ENCODE measurements at regions not wholly inside any gene's neighbourhood (a gene's known extent, or its start where the extent isn't known, plus 50 kb on each side); places are given as distances from the start of the nearest gene placed in this dataset.

DNA sequence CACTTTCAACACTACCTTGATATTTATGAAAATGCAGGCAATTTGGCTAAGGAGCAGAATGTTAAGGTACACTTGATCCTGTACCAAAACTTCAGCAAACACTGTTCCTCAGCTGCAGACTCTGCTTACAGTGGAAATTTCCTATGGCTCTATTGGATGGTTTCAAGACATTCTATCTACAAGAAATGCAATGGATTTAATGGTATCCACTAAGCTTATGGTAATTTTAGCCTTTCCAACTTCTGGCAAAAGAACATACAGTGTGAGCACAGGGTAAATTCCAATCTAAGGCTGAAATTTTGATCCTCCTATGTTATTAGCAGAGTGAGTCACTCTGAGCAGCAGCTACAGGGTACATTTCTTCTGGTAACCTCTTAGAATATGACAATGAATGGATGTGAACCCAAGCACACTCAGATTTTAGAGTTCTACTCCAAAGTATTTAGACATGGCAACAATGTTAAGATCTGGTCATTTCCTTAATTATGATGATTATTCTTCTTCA lies 361.8 kb upstream of the PIK3C3 start:
- Histone ChIP-seq H3K4me1 (ENCODE audit: insufficient read depth) (no peaks in the 10 kb centered on the region; the same call in 1 of the 2 replicates), H3K36me3 (ENCODE audit: insufficient read depth) (no peaks in the 10 kb centered on the region), H3K27ac (ENCODE audit: low read depth) (no peak overlapping the region), H3K79me2 (replicated peaks; ENCODE audit: insufficient read depth) (no peaks in the 10 kb centered on the region), H3K4me2 (no peak overlapping the region), H3K27me3 (ENCODE audit: insufficient read depth) (no peaks in the 10 kb centered on the region), H2AFZ (no peak overlapping the region), H4K20me1 (replicated peaks; ENCODE audit: insufficient read depth) (no peaks in the 10 kb centered on the region), H3K9me2 (ENCODE audit: insufficient read depth) (peaks cover 7% of the 10 kb centered on the region), H3K4me3 (no peak overlapping the region), H3F3A (replicated peaks; ENCODE audit: low read depth) (no peaks in the 10 kb centered on the region)
- Mint-ChIP-seq H3K9me3 (no peaks in the 10 kb centered on the region), H3K4me3 (no peak overlapping the region), H3K27ac (no peak overlapping the region), H3K36me3 (ENCODE audit: low read depth) (no peaks in the 10 kb centered on the region), H3K27me3 (ENCODE audit: insufficient read depth, low read depth, poor library complexity) (no peaks in the 10 kb centered on the region), H3K4me1 (peaks cover 18% of the 10 kb centered on the region)
- no peak for DNase-seq (ENCODE audit: low spot score)
- TF ChIP-seq NANOG (IDR thresholded peaks at IDR 0.05; ENCODE audit: borderline replicate concordance): no peak
- no peak for TF ChIP-seq ZNF114 (CRISPR knock-in tag; IDR thresholded peaks at IDR 0.05)
- TF ChIP-seq, protein P1, sequence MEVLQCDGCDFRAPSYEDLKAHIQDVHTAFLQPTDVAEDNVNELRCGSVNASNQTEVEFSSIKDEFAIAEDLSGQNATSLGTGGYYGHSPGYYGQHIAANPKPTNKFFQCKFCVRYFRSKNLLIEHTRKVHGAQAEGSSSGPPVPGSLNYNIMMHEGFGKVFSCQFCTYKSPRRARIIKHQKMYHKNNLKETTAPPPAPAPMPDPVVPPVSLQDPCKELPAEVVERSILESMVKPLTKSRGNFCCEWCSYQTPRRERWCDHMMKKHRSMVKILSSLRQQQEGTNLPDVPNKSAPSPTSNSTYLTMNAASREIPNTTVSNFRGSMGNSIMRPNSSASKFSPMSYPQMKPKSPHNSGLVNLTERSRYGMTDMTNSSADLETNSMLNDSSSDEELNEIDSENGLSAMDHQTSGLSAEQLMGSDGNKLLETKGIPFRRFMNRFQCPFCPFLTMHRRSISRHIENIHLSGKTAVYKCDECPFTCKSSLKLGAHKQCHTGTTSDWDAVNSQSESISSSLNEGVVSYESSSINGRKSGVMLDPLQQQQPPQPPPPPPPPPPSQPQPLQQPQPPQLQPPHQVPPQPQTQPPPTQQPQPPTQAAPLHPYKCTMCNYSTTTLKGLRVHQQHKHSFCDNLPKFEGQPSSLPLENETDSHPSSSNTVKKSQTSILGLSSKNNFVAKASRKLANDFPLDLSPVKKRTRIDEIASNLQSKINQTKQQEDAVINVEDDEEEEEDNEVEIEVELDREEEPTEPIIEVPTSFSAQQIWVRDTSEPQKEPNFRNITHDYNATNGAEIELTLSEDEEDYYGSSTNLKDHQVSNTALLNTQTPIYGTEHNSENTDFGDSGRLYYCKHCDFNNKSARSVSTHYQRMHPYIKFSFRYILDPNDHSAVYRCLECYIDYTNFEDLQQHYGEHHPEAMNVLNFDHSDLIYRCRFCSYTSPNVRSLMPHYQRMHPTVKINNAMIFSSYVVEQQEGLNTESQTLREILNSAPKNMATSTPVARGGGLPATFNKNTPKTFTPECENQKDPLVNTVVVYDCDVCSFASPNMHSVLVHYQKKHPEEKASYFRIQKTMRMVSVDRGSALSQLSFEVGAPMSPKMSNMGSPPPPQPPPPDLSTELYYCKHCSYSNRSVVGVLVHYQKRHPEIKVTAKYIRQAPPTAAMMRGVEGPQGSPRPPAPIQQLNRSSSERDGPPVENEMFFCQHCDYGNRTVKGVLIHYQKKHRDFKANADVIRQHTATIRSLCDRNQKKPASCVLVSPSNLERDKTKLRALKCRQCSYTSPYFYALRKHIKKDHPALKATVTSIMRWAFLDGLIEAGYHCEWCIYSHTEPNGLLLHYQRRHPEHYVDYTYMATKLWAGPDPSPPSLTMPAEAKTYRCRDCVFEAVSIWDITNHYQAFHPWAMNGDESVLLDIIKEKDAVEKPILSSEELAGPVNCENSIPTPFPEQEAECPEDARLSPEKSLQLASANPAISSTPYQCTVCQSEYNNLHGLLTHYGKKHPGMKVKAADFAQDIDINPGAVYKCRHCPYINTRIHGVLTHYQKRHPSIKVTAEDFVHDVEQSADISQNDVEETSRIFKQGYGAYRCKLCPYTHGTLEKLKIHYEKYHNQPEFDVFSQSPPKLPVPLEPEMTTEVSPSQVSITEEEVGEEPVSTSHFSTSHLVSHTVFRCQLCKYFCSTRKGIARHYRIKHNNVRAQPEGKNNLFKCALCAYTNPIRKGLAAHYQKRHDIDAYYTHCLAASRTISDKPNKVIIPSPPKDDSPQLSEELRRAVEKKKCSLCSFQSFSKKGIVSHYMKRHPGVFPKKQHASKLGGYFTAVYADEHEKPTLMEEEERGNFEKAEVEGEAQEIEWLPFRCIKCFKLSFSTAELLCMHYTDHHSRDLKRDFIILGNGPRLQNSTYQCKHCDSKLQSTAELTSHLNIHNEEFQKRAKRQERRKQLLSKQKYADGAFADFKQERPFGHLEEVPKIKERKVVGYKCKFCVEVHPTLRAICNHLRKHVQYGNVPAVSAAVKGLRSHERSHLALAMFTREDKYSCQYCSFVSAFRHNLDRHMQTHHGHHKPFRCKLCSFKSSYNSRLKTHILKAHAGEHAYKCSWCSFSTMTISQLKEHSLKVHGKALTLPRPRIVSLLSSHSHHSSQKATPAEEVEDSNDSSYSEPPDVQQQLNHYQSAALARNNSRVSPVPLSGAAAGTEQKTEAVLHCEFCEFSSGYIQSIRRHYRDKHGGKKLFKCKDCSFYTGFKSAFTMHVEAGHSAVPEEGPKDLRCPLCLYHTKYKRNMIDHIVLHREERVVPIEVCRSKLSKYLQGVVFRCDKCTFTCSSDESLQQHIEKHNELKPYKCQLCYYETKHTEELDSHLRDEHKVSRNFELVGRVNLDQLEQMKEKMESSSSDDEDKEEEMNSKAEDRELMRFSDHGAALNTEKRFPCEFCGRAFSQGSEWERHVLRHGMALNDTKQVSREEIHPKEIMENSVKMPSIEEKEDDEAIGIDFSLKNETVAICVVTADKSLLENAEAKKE (CRISPR knock-in tag; IDR thresholded peaks at IDR 0.05): no peak
- TF ChIP-seq JUNB (IDR thresholded peaks at IDR 0.05; ENCODE audit: unreplicated experiment): no peak
- TF ChIP-seq, protein P2, sequence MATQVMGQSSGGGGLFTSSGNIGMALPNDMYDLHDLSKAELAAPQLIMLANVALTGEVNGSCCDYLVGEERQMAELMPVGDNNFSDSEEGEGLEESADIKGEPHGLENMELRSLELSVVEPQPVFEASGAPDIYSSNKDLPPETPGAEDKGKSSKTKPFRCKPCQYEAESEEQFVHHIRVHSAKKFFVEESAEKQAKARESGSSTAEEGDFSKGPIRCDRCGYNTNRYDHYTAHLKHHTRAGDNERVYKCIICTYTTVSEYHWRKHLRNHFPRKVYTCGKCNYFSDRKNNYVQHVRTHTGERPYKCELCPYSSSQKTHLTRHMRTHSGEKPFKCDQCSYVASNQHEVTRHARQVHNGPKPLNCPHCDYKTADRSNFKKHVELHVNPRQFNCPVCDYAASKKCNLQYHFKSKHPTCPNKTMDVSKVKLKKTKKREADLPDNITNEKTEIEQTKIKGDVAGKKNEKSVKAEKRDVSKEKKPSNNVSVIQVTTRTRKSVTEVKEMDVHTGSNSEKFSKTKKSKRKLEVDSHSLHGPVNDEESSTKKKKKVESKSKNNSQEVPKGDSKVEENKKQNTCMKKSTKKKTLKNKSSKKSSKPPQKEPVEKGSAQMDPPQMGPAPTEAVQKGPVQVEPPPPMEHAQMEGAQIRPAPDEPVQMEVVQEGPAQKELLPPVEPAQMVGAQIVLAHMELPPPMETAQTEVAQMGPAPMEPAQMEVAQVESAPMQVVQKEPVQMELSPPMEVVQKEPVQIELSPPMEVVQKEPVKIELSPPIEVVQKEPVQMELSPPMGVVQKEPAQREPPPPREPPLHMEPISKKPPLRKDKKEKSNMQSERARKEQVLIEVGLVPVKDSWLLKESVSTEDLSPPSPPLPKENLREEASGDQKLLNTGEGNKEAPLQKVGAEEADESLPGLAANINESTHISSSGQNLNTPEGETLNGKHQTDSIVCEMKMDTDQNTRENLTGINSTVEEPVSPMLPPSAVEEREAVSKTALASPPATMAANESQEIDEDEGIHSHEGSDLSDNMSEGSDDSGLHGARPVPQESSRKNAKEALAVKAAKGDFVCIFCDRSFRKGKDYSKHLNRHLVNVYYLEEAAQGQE (IDR thresholded peaks at IDR 0.05; ENCODE audit: unreplicated experiment): no peak
- TF ChIP-seq EZH2phosphoT487 (IDR thresholded peaks at IDR 0.05; ENCODE audit: unreplicated experiment): no peak
- TF ChIP-seq POLR2AphosphoS5 (IDR thresholded peaks at IDR 0.05; ENCODE audit: low read depth): no peak
- TF ChIP-seq STAT1 (IDR thresholded peaks at IDR 0.05; ENCODE audit: unreplicated experiment): no peak
- no peak for ATAC-seq

All from GM23338 (cell line).